DND-41 (cell line): ENCODE measurements at regions not wholly inside any gene's neighbourhood (a gene's known extent, or its start where the extent isn't known, plus 50 kb on each side); places are given as distances from the start of the nearest gene placed in this dataset.

Experiments
- ATAC-seq: fragments of 200-7000 bp; cut with Tn5 transposase; 3 replicates; pipeline ENCODE4 v1.9.1; 2021; ENCODE audit warnings: low read depth; ENCODE audit not compliant: insufficient read depth
- DNase-seq: peaks from one replicate; pipeline ENCODE4 v3.0.0-alpha.2; 2020
- H2AFZ ChIP-seq: 2 replicates; pipeline ENCODE4 v1.6.0; 2012; ENCODE audit warnings: low read depth, low read length
- H3K27ac ChIP-seq: 2 replicates; pipeline ENCODE4 v1.5.1; 2012; ENCODE audit warnings: low read length, inconsistent platforms
- H3K27me3 ChIP-seq: fragments of 200-600 bp; sonication (generic); 2 replicates; pipeline ENCODE4 v1.6.0; 2012; ENCODE audit warnings: low read length, mild to moderate bottlenecking, inconsistent platforms; ENCODE audit not compliant: insufficient read depth, poor library complexity
- H3K36me3 ChIP-seq: 2 replicates; pipeline ENCODE4 v1.5.1; 2012; ENCODE audit warnings: low read length, inconsistent platforms; ENCODE audit not compliant: insufficient read depth
- H3K4me1 ChIP-seq: 2 replicates; pipeline ENCODE4 v1.5.1; 2012; ENCODE audit warnings: mild to moderate bottlenecking, low read length; ENCODE audit not compliant: insufficient read depth
- H3K4me2 ChIP-seq: 2 replicates; pipeline ENCODE4 v1.6.0; 2012; ENCODE audit warnings: mild to moderate bottlenecking, moderate library complexity, low read length, inconsistent platforms; ENCODE audit not compliant: insufficient read depth
- H3K4me3 ChIP-seq, 2 experiments: fragments of 200-600 bp in 1 of 2; shearing (Covaris generic) in 1 of 2; 2 replicates each; pipeline ENCODE4 v1.5.1; 2012 to 2016; ENCODE audit warnings: inconsistent platforms in 2 of 2, low read length in 2 of 2, mild to moderate bottlenecking in 2 of 2, low read depth in 1 of 2, moderate library complexity in 1 of 2
- H3K79me2 ChIP-seq: 2 replicates; pipeline ENCODE4 v1.6.0; 2012; ENCODE audit warnings: low read length, inconsistent platforms; ENCODE audit not compliant: insufficient read depth
- H3K9ac ChIP-seq: 2 replicates; pipeline ENCODE4 v1.6.0; 2012; ENCODE audit warnings: low read depth, mild to moderate bottlenecking, inconsistent platforms, low read length, moderate library complexity
- H3K9me3 ChIP-seq: 2 replicates; pipeline ENCODE4 v1.5.1; 2012; ENCODE audit warnings: low read length, moderate library complexity, mild to moderate bottlenecking, inconsistent platforms; ENCODE audit not compliant: insufficient read depth, severe bottlenecking
- H4K20me1 ChIP-seq: 2 replicates; pipeline ENCODE4 v1.6.0; 2012; ENCODE audit warnings: low read length; ENCODE audit not compliant: insufficient read depth
- EZH2 ChIP-seq: IDR thresholded peaks from 3 replicates; pipeline ENCODE4 v1.6.1; 2012; ENCODE audit warnings: borderline replicate concordance, low read depth, mild to moderate bottlenecking, moderate library complexity, low read length, inconsistent platforms; ENCODE audit not compliant: severe bottlenecking
- TF ChIP-seq, protein P1 (sequence below): IDR thresholded peaks from 2 replicates; pipeline ENCODE4 v1.5.1; 2012; ENCODE audit warnings: borderline replicate concordance, low read length, moderate library complexity, mild to moderate bottlenecking; ENCODE audit not compliant: poor library complexity, severe bottlenecking; ENCODE audit errors: extremely low read depth

DNA sequence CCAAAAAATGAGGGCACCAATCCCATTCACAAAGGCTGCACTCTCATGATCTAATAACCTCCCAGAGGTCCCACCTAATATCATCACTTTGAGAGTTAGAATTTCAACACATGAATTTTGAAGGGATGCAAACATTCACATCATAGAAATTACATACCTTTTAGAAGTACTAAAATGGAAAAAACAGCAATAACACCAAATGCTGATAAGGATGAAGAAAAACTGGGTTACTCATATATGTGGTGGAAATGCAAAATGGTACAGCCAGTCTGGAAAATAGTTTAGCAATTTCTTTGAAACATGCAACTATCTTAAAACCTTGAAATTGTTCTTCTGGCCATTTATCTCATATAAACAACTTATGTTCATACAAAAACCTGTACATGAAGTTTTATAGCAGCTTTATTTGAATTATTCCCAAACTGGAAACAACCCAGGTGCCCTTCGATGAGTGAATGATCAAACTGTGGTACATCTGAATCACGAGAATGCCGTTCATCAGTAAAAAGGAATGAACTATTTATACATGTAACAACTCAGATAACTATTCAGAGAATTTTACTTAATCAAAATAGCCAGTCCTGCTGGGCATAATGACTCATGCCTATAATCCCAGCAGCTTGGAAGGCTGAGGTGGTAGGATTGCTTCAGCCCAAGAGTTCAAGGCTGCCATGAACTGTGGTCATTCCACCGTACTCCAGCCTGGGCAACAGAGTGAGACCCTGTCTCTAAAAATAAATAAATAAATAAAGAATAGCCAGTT is 109.4 kb upstream of the SSTR1 start:
- Histone ChIP-seq H3K4me2 (no peak overlapping the region), H3K27me3 (no peaks in the 10 kb centered on the region), H3K4me3 (no peak overlapping the region), H4K20me1 (no peaks in the 10 kb centered on the region), H3K79me2 (no peaks in the 10 kb centered on the region), H3K4me1 (no peaks in the 10 kb centered on the region; the same call in 1 of the 2 replicates), H3K9ac (no peak overlapping the region), H3K9me3 (peaks cover 8% of the 10 kb centered on the region), H3K36me3 (no peaks in the 10 kb centered on the region), H3K27ac (no peak overlapping the region), H2AFZ (no peak overlapping the region)
- DNase-seq = no peak
- ATAC-seq = no peak
- TF ChIP-seq, protein P1, sequence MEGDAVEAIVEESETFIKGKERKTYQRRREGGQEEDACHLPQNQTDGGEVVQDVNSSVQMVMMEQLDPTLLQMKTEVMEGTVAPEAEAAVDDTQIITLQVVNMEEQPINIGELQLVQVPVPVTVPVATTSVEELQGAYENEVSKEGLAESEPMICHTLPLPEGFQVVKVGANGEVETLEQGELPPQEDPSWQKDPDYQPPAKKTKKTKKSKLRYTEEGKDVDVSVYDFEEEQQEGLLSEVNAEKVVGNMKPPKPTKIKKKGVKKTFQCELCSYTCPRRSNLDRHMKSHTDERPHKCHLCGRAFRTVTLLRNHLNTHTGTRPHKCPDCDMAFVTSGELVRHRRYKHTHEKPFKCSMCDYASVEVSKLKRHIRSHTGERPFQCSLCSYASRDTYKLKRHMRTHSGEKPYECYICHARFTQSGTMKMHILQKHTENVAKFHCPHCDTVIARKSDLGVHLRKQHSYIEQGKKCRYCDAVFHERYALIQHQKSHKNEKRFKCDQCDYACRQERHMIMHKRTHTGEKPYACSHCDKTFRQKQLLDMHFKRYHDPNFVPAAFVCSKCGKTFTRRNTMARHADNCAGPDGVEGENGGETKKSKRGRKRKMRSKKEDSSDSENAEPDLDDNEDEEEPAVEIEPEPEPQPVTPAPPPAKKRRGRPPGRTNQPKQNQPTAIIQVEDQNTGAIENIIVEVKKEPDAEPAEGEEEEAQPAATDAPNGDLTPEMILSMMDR = no peak
- no peak for TF ChIP-seq EZH2

DNA sequence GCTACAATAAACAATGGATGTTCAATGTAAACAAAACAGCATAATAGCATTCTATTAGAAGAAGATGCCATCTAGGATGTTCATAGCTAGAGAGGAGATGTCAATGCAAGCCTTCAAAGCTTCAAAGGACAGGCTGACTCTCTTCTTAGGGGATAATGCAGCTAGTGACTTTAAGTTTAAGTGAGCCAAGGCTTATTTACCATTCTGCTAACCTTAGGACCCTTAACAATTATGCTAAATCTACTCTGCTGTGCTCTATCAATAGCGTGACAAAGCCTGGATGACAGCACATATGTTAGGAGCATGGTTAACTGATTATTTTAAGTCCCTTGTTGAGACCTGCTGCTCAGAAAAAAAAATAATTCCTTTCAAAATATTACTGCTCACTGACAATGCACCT is 106.0 kb upstream of the SSTR1 start:
- TF ChIP-seq, protein P1 = no peak
- TF ChIP-seq EZH2 = no peak
- Histone ChIP-seq H2AFZ (no peak overlapping the region), H3K79me2 (no peaks in the 10 kb centered on the region), H3K27ac (no peak overlapping the region), H3K9ac (no peak overlapping the region), H3K4me1 (peaks cover 16% of the 10 kb centered on the region), H4K20me1 (no peaks in the 10 kb centered on the region), H3K4me3 (no peak overlapping the region), H3K9me3 (peaks cover 3% of the 10 kb centered on the region), H3K27me3 (no peaks in the 10 kb centered on the region), H3K4me2 (no peak overlapping the region), H3K36me3 (no peaks in the 10 kb centered on the region)
- DNase-seq (no peak), ATAC-seq (no peak)

DNA sequence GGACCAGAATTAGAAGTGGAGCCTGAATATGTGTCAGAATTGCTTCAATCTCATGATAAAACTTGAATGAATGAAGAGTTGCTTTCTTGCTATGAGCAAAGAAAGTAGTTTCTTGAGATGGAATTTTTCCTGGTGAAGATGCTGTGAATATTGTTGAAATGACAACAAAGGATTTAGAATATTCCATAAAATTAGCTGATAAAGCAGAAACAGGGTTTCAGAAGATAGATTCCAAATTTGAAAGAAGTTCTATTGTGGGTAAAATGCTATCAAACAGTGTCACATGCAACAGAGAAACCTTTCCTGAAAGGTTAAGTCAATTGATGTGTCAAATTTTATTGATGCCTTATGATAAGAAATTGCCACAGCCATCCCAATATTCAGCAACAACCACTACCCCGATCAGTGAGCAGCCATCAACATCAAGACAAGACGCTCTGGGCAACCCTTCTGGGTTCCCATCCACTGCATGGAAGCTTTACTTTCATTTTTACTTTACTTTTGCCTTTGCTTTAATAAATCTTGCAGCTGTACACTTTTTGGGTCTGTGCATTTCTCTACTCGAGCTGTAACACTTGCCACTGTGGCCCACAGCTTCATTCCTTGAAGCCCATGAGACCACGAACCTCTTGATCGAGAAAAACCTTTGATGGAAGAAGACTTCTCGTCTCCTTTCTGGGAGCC is 104.0 kb upstream of the SSTR1 start:
- Histone ChIP-seq H3K27me3 (no peaks in the 10 kb centered on the region), H3K4me2 (peak overlapping the region; percentile 62), H3K36me3 (no peaks in the 10 kb centered on the region), H3K4me1 (peaks cover 23% of the 10 kb centered on the region), H4K20me1 (no peaks in the 10 kb centered on the region), H2AFZ (peak overlapping the region; percentile 67), H3K9me3 (peaks cover 3% of the 10 kb centered on the region), H3K79me2 (no peaks in the 10 kb centered on the region), H3K9ac (peak overlapping the region; percentile 48), H3K4me3 (peak overlapping the region; percentile 24 to 57; a peak in 3 of 4 replicates), H3K27ac (peak overlapping the region; percentile 65)
- TF ChIP-seq, protein P1 = no peak
- no peak for TF ChIP-seq EZH2
- peak; percentile 43 for DNase-seq
- ATAC-seq = peak; percentile 90
